Neural progenitor cell (in vitro differentiated cells): ENCODE measurements at regions not wholly inside any gene's neighbourhood (a gene's known extent, or its start where the extent isn't known, plus 50 kb on each side); places are given as distances from the start of the nearest gene placed in this dataset.

Source experiments
- DNase-seq: peaks from one replicate; pipeline ENCODE4 v3.0.0-alpha.2; 2016; ENCODE audit warnings: low spot score
- H2AFZ ChIP-seq: fragments of 200-600 bp; sonication (generic); replicated peaks from 2 replicates; pipeline ENCODE4 v1.6.1; 2016; ENCODE audit warnings: antibody characterized with exemption
- H3F3A ChIP-seq: fragments of 200-600 bp; sonication (generic); 2 replicates; pipeline ENCODE4 v1.6.1; 2016; ENCODE audit warnings: antibody characterized with exemption, low read depth
- H3K27ac ChIP-seq: fragments of 200-600 bp; sonication (generic); 2 replicates; pipeline ENCODE4 v1.5.1; 2016; ENCODE audit warnings: mild to moderate bottlenecking
- H3K27me3 ChIP-seq: fragments of 200-600 bp; sonication (generic); 2 replicates; pipeline ENCODE4 v1.6.1; 2016; ENCODE audit warnings: mild to moderate bottlenecking, moderate library complexity
- H3K36me3 ChIP-seq: fragments of 200-600 bp; sonication (generic); 2 replicates; pipeline ENCODE4 v1.5.1; 2016
- H3K4me1 ChIP-seq: fragments of 200-600 bp; sonication (generic); 2 replicates; pipeline ENCODE4 v1.6.1; 2016; ENCODE audit warnings: mixed run types
- H3K4me2 ChIP-seq: fragments of 200-600 bp; sonication (generic); 2 replicates; pipeline ENCODE4 v1.6.1; 2016
- H3K4me3 ChIP-seq: fragments of 200-600 bp; sonication (generic); 2 replicates; pipeline ENCODE4 v1.5.1; 2016
- H3K79me2 ChIP-seq: fragments of 200-600 bp; sonication (generic); 2 replicates; pipeline ENCODE4 v1.6.1; 2016; ENCODE audit warnings: low read depth
- H3K9ac ChIP-seq: fragments of 200-600 bp; sonication (generic); 2 replicates; pipeline ENCODE4 v1.6.1; 2016
- H3K9me3 ChIP-seq: fragments of 200-600 bp; sonication (generic); 2 replicates; pipeline ENCODE4 v1.5.1; 2016; ENCODE audit warnings: low read depth
- H4K20me1 ChIP-seq: fragments of 200-600 bp; sonication (generic); 2 replicates; pipeline ENCODE4 v1.6.1; 2016; ENCODE audit warnings: low read depth
- H3K27ac Mint-ChIP-seq: 3 replicates; pipeline ENCODE4 v1.8.0; 2021; ENCODE audit warnings: mixed read lengths
- H3K27me3 Mint-ChIP-seq: 2 replicates; pipeline ENCODE4 v1.8.0; 2022; ENCODE audit warnings: low read depth, mild to moderate bottlenecking, inconsistent platforms, moderate library complexity, mixed read lengths; ENCODE audit not compliant: insufficient read depth
- H3K36me3 Mint-ChIP-seq: 3 replicates; pipeline ENCODE4 v1.8.0; 2021; ENCODE audit warnings: mixed read lengths
- H3K4me1 Mint-ChIP-seq: 3 replicates; pipeline ENCODE4 v1.8.0; 2021; ENCODE audit warnings: mixed read lengths
- H3K4me3 Mint-ChIP-seq: 3 replicates; pipeline ENCODE4 v1.8.0; 2021; ENCODE audit warnings: mild to moderate bottlenecking, moderate library complexity, mixed read lengths
- H3K9me3 Mint-ChIP-seq: 3 replicates; pipeline ENCODE4 v1.8.0; 2020; ENCODE audit warnings: mixed read lengths
- CTCF ChIP-seq: fragments of 200-600 bp; sonication (generic); IDR thresholded peaks from 2 replicates; pipeline ENCODE4 v1.5.1; 2017; ENCODE audit warnings: antibody characterized with exemption, mild to moderate bottlenecking
- EZH2 ChIP-seq: fragments of 200-600 bp; sonication (generic); IDR thresholded peaks from 2 replicates; pipeline ENCODE4 v1.6.1; 2017; ENCODE audit warnings: antibody characterized with exemption, mild to moderate bottlenecking, moderate library complexity
- EZH2phosphoT487 ChIP-seq: fragments of 200-600 bp; sonication (generic); IDR thresholded peaks from 2 replicates; pipeline ENCODE4 v1.6.1; 2017; ENCODE audit warnings: antibody characterized with exemption

- H3K4me1 Mint-ChIP-seq, result no peaks in the 10 kb centered on the region
Measured at GRCh38 chr10:108868881-108869280, 1054.4 kb downstream of the XPNPEP1 start.

GRCh38 chr10:108862676-108863350 lies 1060.5 kb downstream of the XPNPEP1 start:
- H3K4me2 ChIP-seq, result no peak overlapping the region
- Mint-ChIP-seq H3K27me3 (peaks cover 2% of the 10 kb centered on the region), H3K9me3 (no peaks in the 10 kb centered on the region), H3K4me1 (no peaks in the 10 kb centered on the region), H3K36me3 (no peaks in the 10 kb centered on the region), H3K27ac (no peak overlapping the region), H3K4me3 (no peak overlapping the region)
- no peak overlapping the region for H3K27ac ChIP-seq
- no peaks in the 10 kb centered on the region for H3K27me3 ChIP-seq
- no peaks in the 10 kb centered on the region for H4K20me1 ChIP-seq
- no peaks in the 10 kb centered on the region for H3K79me2 ChIP-seq
- H3K4me1 ChIP-seq, result no peaks in the 10 kb centered on the region
- TF ChIP-seq EZH2 (no peak), EZH2phosphoT487 (no peak), CTCF (no peak)
- H3K9me3 ChIP-seq, result no peaks in the 10 kb centered on the region
- no peak for DNase-seq
- H3K36me3 ChIP-seq, result no peaks in the 10 kb centered on the region
- H2AFZ ChIP-seq, result no peak overlapping the region
- H3K4me3 ChIP-seq, result no peak overlapping the region
- no peak overlapping the region for H3K9ac ChIP-seq
- no peaks in the 10 kb centered on the region for H3F3A ChIP-seq

More at GRCh38 chr10:108868881-108869280, 1054.4 kb downstream of the XPNPEP1 start:
- Mint-ChIP-seq H3K36me3 (no peaks in the 10 kb centered on the region), H3K9me3 (no peaks in the 10 kb centered on the region), H3K4me3 (no peak overlapping the region), H3K27ac (no peak overlapping the region), H3K27me3 (no peaks in the 10 kb centered on the region)
- TF ChIP-seq EZH2, result no peak
- Histone ChIP-seq H3K9ac (no peak overlapping the region), H3K4me2 (no peak overlapping the region), H3K4me1 (no peaks in the 10 kb centered on the region), H3K4me3 (no peak overlapping the region), H4K20me1 (no peaks in the 10 kb centered on the region), H3K9me3 (no peaks in the 10 kb centered on the region), H3K27me3 (no peaks in the 10 kb centered on the region), H2AFZ (no peak overlapping the region), H3K27ac (no peak overlapping the region), H3F3A (no peaks in the 10 kb centered on the region), H3K36me3 (no peaks in the 10 kb centered on the region), H3K79me2 (no peaks in the 10 kb centered on the region)
- no peak for DNase-seq

GRCh38 chr10:108861181-108861754 lies 1062.0 kb downstream of the XPNPEP1 start:
- no peaks in the 10 kb centered on the region for H3F3A ChIP-seq

More at GRCh38 chr10:108861181-108861754, 1062.0 kb downstream of the XPNPEP1 start:
- Mint-ChIP-seq H3K4me1 (no peaks in the 10 kb centered on the region), H3K27me3 (peaks cover 2% of the 10 kb centered on the region), H3K9me3 (no peaks in the 10 kb centered on the region), H3K36me3 (no peaks in the 10 kb centered on the region), H3K4me3 (no peak overlapping the region), H3K27ac (no peak overlapping the region)
- no peak overlapping the region for H3K4me2 ChIP-seq
- H3K9ac ChIP-seq, result no peak overlapping the region
- no peak for TF ChIP-seq EZH2
- TF ChIP-seq CTCF, result no peak
- no peak for TF ChIP-seq EZH2phosphoT487
- no peaks in the 10 kb centered on the region for H3K4me1 ChIP-seq
- no peak overlapping the region for H3K4me3 ChIP-seq
- H3K9me3 ChIP-seq, result no peaks in the 10 kb centered on the region
- H4K20me1 ChIP-seq, result no peaks in the 10 kb centered on the region
- H3K27ac ChIP-seq, result no peak overlapping the region
- H2AFZ ChIP-seq, result no peak overlapping the region
- no peaks in the 10 kb centered on the region for H3K27me3 ChIP-seq
- no peaks in the 10 kb centered on the region for H3K36me3 ChIP-seq
- no peaks in the 10 kb centered on the region for H3K79me2 ChIP-seq
- DNase-seq, result no peak
